Osteocyte (in vitro differentiated cells): ENCODE measurements at regions not wholly inside any gene's neighbourhood (a gene's known extent, or its start where the extent isn't known, plus 50 kb on each side); places are given as distances from the start of the nearest gene placed in this dataset.

Experiments used
- DNase-seq: peaks from one replicate; pipeline ENCODE4 v3.0.0; 2021; ENCODE audit warnings: mixed read lengths; ENCODE audit not compliant: unreplicated experiment; ENCODE audit errors: extremely low spot score
- H3K27ac Mint-ChIP-seq: one replicate; pipeline ENCODE4 v1.8.0; 2021; ENCODE audit warnings: mild to moderate bottlenecking, mixed read lengths; ENCODE audit not compliant: unreplicated experiment
- H3K27me3 Mint-ChIP-seq: one replicate; pipeline ENCODE4 v1.8.0; 2021; ENCODE audit warnings: mixed read lengths; ENCODE audit not compliant: unreplicated experiment
- H3K36me3 Mint-ChIP-seq: one replicate; pipeline ENCODE4 v1.8.0; 2021; ENCODE audit warnings: mixed read lengths; ENCODE audit not compliant: unreplicated experiment
- H3K4me1 Mint-ChIP-seq: one replicate; pipeline ENCODE4 v1.8.0; 2021; ENCODE audit warnings: mixed read lengths; ENCODE audit not compliant: unreplicated experiment
- H3K4me3 Mint-ChIP-seq: one replicate; pipeline ENCODE4 v1.8.0; 2021; ENCODE audit warnings: mild to moderate bottlenecking, moderate library complexity, mixed read lengths; ENCODE audit not compliant: unreplicated experiment
- H3K9me3 Mint-ChIP-seq: one replicate; pipeline ENCODE4 v1.8.0; 2021; ENCODE audit warnings: mixed read lengths; ENCODE audit not compliant: unreplicated experiment
- CTCF ChIP-seq: fragments of 200-600 bp; sonication (generic); IDR thresholded peaks from 2 replicates; pipeline ENCODE4 v1.5.0; 2021; ENCODE audit warnings: antibody characterized with exemption, mild to moderate bottlenecking, moderate library complexity

- no peaks in the 10 kb centered on the region for H3K9me3 Mint-ChIP-seq
- H3K36me3 Mint-ChIP-seq: no peaks in the 10 kb centered on the region
- H3K4me3 Mint-ChIP-seq: no peak overlapping the region
- DNase-seq: no peak
- TF ChIP-seq CTCF: no peak
- no peak overlapping the region for H3K27ac Mint-ChIP-seq
- peaks cover 54% of the 10 kb centered on the region for H3K27me3 Mint-ChIP-seq
- H3K4me1 Mint-ChIP-seq: no peaks in the 10 kb centered on the region
Observed at GRCh38 chr15:70284438-70285214, 186.9 kb upstream of the TLE3 start.

DNA sequence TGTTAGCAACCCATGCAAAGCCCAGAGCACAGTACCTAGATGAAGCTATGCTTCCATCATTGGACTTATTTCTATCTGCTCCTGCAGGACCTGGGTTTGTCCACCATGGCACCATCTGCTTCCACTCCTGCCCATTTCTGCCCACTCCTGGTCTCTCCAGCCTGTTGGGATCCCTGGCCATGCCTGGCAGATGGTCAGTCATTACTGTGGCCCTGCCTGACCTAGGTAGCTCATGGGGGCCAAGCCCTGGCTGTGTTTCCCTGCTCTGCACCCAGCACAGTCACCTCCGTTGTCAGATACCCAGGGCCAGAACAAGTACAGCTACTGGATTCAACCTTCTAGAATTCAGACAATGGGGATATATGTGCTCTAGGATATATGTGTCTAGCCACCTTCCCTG is 185.8 kb upstream of the TLE3 start:
- Mint-ChIP-seq H3K27me3 (peaks cover 55% of the 10 kb centered on the region), H3K4me3 (no peak overlapping the region), H3K27ac (no peak overlapping the region), H3K4me1 (no peaks in the 10 kb centered on the region), H3K36me3 (no peaks in the 10 kb centered on the region), H3K9me3 (no peaks in the 10 kb centered on the region)
- DNase-seq: no peak
- TF ChIP-seq CTCF: no peak

GRCh38 chr15:70281811-70282307 is 184.1 kb upstream of the TLE3 start:
- no peaks in the 10 kb centered on the region for H3K4me1 Mint-ChIP-seq
- H3K36me3 Mint-ChIP-seq: no peaks in the 10 kb centered on the region
- no peak overlapping the region for H3K4me3 Mint-ChIP-seq
- no peak for DNase-seq
- peaks cover 57% of the 10 kb centered on the region for H3K27me3 Mint-ChIP-seq
- no peak for TF ChIP-seq CTCF
- no peaks in the 10 kb centered on the region for H3K9me3 Mint-ChIP-seq
- H3K27ac Mint-ChIP-seq: no peak overlapping the region

GRCh38 chr15:70281261-70281810 is 183.6 kb upstream of the TLE3 start:
- no peak for DNase-seq
- Mint-ChIP-seq H3K4me3 (no peak overlapping the region), H3K27ac (no peak overlapping the region), H3K27me3 (peaks cover 59% of the 10 kb centered on the region), H3K36me3 (no peaks in the 10 kb centered on the region), H3K9me3 (no peaks in the 10 kb centered on the region), H3K4me1 (no peaks in the 10 kb centered on the region)
- no peak for TF ChIP-seq CTCF

DNA sequence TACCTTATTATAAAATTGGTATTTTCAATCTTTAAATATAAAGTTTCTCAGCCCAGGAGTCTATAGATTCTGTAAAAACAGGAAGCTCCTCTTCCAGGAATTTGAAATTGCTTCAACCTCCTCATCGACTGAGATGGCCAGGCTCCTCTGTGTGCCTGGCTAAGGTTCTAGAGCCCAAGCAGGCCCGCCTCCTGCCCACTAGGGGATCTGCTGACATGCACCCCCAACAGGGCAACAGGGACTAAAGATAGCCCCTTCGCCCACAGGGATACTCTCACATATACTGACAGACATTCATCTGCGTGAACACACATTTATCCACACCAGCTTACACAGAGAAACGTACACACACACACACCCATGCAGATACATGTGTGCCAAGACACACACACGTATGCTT is 183.1 kb upstream of the TLE3 start:
- Mint-ChIP-seq H3K27me3 (peaks cover 56% of the 10 kb centered on the region), H3K36me3 (no peaks in the 10 kb centered on the region)

More for the DNA sequence above, 183.1 kb upstream of the TLE3 start:
- TF ChIP-seq CTCF: no peak
- no peak for DNase-seq
- no peaks in the 10 kb centered on the region for H3K9me3 Mint-ChIP-seq
- H3K4me3 Mint-ChIP-seq: no peak overlapping the region
- no peak overlapping the region for H3K27ac Mint-ChIP-seq
- no peaks in the 10 kb centered on the region for H3K4me1 Mint-ChIP-seq
